GM18499 (cell line): ENCODE measurements at regions not wholly inside any gene's neighbourhood (a gene's known extent, or its start where the extent isn't known, plus 50 kb on each side); places are given as distances from the start of the nearest gene placed in this dataset.
"Not testable (repeated sequence)": the region's sequence is repeated elsewhere in the genome, so short reads cannot be mapped to it uniquely, and the experiment has no call there.

Experiments used
- ATAC-seq: cut with Tn5 transposase; IDR thresholded peaks from one replicate; pipeline ENCODE4 v1.9.1; 2021; ENCODE audit warnings: moderate number of reproducible peaks; ENCODE audit not compliant: insufficient read depth, unreplicated experiment

DNA sequence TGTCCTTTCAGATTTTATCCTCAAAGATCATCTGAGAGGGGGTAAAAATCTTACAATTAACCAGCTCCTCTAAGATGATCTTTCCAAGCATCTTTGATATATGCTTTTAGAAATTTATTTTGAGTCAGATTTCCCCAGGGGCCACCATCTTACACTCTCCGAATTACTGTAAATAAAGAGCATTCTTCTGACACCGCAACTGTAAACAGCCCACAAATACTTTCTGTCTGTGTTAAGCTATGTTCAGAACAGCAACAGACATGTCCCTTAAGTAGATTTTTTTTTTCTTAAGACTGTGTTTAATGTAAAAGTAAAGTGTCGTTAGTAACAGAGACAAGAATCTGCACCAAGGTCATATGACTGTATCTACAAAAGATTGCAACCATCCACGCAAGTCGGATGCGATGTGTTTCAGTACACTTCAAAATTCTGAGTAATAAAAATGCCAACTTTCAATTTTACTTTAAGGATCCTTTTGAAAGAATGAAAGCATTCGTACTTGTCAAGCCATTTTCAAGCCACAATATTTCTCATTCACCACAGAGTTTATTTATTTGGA lies 159.0 kb upstream of the KCNH8 start:
- no peak for ATAC-seq

DNA sequence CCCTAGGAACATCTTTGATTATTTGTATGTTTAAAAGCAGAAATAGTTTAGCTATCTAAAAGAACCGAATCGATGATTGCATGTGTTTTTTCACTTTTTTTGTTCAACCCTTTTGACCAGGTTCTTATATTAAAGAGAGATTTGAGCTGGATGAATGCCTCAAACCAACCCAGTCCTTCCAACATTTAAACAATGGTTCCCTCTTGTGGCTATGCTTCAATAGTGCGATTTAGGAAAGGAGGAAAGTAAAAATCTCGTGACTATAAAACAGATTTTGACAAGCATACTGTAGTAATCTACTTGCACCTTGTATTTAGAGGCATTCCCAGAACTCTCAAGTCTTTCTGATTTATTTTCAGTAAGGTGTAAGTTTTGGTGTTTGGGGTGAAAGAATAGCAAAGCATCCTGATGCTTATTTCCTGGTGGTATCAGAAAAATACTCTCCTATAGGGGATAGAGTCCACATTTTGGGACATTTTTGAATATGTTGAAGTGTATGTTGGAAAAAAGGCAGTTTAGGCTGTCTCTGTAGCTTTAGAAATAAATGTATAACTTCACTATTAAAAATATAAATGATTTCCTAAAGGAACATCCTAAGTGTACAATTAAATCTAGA lies 159.6 kb upstream of the KCNH8 start:
- ATAC-seq, result no peak

DNA sequence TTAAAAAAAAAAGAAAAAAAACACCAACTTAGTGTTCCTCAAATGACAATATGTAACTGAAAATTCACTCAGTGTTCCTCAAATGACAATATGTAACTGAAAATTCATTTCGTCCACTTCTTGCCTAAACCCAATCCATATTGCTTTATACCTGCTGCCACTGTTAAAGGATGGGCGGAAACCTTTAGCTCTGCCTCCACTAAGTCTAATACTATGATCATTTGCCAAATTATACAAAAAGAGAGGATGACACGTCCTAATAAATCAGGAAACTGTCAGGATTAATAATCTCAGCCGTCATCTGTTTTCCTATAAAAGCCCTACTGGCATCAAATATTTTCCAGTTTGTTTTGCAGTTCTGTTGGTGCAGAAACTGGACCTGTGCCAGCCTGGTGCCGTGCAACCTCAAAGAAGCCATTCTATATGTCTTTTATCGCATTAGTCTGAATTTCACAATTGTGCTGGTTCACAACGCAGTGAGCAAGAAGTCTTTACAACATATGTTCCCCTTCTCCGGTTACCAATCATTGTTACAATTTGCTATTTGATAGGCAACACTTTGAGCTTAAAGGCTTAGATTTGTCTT lies 160.4 kb upstream of the KCNH8 start:
- no peak for ATAC-seq

DNA sequence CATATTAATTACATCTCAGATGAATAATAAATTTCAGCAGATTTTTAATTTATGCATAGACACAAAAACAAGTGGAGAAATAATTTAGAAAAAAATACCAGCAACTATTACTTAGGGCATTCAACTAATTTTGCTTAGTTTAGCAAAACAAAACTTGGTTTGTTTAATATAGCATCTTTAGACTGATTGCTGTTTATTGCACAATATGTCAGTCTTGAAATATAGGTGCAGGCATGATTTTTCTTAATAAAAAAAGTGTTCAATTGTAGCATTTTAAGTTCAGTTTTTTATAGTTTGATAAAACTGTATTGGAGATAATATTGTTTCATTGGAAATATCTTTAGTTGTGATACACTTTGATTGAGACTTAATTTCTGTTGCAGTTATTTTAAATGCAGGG lies 161.2 kb upstream of the KCNH8 start:
- no peak for ATAC-seq

DNA sequence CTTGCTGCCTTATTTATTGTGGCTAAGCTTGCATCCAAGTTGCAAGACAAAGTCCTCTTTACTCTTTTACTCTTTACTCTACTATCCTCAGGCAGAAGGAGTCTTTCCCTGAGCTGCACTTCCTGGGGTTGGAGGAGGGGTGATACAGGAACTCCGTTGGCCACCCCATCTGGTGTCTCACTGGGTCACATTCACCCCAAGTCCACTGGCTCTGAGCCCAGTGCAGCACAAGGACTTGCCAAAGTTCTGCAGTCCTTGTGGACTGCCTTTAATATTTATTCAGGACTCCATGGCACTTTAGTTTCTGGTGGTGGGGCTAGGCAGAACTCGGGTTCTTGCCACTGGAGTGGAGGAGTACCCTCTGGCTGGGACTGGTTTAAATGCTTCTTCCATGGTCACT lies 165.4 kb upstream of the KCNH8 start:
- no peak for ATAC-seq

DNA sequence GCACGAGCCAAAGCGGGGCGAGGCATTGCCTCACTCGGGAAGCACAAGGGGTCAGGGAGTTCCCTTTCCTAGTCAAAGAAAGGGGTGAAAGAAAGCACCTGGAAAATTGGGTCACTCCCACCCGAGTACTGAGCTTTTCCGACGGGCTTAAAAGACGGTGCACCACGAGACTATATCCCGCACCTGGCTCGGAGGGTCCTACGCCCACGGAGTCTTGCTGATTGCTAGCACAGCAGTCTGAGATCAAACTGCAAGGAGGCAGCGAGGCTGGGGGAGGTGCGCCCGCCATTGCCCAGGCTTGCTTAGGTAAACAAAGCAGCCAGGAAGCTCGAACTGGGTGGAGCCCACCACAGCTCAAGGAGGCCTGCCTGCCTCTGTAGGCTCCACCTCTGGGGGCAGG lies 172.2 kb upstream of the KCNH8 start:
- ATAC-seq, result not testable (repeated sequence)

DNA sequence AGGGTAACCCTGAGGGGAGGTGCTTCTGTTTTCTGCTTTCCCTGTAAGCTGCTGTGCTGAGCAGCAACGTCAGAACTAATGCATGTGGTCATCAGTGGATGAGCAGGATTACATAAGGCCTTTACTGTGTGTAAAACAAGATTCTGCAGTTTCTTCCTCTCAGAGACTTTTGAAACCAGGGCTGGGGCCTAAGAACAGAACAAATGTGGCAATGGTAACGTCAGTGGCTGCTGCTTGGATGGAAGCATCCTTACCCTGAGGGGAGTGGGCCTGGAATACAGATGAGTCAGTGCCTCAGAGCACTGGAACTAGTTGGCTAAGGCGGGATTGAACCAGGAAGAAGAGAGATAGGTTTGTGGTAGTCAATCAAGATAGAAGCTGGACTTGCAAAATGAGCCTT lies 180.2 kb upstream of the KCNH8 start:
- no peak for ATAC-seq

DNA sequence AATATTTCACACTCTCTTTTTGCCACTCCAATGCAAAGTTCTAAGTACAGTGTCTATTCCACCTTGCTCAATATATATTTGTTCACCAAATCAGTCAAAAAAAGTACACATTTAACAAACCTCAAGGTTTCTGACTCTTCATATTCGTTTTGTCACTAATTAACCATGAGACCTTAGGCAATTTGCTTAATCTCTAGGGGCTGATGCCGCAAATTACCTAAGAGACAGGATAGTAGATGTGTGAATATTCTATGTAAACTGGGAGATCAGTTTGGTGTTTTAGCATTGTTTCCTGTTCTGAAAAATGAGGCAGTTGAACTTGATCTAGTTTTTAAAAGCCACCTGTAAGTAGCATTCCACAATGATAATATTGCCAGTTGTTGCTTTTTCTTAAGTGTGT lies 182.5 kb upstream of the KCNH8 start:
- ATAC-seq, result no peak

DNA sequence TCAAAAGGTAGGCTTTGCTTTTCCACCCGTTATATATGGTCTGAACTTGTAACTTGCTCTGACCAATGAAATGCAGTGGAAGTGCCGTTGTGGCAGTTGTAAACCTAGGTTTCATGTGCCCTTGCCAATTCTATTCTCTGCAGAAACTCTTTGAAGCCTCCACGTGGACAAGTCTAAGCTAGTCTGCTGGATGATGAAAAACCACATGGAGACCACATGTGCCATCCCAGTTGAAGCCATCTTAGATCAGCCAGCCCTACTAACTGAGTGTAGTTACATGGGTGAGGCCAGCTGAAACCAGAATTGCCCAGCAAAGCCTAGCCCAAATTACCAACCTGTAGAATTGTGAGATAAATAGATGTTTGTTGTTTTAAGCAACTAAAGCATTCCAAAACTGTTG lies 183.7 kb upstream of the KCNH8 start:
- no peak for ATAC-seq

DNA sequence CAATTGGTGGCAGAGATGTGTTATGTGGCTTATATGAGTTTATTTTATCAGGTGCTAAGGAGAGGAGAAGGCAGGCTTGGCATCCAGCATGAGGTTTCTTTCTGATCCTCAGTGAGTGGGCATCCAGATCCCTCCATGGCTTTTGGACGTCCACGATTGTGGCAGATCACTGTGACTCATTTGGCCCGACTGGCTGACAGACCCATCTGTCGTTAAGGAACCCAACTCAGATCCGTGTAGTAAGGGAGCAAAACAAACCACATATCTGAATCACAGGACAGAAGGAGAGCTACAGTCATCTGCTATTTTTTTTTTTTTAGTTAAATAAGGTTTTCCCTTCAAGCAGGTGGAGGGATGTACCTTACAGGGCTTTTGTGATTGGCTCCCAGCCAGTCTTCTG lies 197.0 kb upstream of the KCNH8 start:
- no peak for ATAC-seq

DNA sequence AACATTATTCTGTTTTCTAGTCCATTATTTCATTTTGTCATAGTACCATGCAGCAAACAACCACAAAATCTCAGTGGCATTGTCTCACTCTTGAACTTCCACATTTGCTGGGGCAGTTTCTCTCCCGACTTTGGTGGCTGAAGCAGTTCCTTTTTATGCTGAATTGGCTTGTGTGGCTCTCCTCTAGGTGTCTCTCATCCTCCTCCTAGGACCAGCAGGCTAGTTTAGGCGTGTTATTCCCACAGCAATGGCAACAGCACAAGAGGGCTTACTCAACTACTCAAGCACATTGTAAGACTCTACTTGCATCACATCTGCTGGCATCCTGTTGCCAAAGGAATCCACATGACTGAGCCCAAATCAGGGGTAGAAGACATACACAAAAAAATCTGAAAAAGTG lies 201.8 kb upstream of the KCNH8 start:
- ATAC-seq, result no peak

DNA sequence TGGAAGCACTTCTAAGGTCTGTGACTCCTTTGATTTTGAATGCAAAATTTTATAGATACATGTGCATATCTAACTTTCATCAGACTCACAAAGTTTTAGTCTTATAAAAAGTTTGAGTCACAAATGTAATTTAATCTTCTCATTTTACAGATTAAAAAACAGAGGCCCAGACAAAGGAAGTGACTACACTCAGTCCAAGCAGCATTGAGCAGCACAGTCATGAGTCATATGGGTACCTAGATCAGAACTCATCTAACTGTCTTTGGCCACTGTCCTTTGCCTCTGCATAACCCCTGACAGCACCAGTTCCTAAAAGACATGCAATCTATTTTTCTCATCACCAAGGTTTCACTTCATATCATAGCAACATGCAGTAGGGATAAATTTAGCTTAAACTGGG lies 210.7 kb upstream of the KCNH8 start:
- peak; percentile 98 for ATAC-seq

DNA sequence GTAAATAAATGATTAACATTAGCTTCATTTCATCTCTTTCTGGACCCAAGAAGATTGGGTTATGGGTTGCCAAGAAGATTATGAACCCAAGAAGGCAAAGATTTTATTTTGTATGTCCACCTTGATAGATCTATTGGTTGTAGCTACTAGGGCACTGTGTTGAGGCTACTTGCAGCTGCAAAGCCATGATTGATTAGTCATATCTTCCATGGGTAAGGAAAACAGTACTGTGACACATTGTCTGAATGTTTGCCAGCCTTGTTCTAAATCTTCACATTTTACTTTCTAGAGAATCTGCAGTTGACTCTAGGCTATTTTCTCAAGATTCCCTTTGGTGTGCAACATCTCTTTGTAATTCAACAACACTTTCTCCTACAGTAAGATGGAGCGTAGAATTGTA lies 229.2 kb upstream of the KCNH8 start:
- ATAC-seq, result no peak

DNA sequence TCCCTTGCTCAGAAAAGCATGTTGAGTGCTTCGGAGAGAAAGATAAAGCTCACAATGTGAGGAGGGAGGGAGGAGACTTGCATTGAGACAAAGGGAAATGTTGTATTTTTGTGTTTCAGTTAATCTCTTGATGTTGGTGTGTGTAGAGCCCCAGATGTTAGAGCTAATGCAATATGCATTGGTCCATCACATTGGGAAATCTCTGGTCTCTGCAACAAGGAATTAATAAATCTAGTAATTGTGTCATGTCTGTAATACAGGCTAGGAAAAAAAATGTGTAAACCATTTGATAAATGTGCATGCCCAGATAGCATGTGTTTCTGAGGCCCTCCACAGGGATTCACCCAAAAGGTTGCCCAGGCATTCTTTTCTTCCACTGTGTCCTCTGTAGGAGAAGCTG lies 230.4 kb upstream of the KCNH8 start:
- no peak for ATAC-seq

DNA sequence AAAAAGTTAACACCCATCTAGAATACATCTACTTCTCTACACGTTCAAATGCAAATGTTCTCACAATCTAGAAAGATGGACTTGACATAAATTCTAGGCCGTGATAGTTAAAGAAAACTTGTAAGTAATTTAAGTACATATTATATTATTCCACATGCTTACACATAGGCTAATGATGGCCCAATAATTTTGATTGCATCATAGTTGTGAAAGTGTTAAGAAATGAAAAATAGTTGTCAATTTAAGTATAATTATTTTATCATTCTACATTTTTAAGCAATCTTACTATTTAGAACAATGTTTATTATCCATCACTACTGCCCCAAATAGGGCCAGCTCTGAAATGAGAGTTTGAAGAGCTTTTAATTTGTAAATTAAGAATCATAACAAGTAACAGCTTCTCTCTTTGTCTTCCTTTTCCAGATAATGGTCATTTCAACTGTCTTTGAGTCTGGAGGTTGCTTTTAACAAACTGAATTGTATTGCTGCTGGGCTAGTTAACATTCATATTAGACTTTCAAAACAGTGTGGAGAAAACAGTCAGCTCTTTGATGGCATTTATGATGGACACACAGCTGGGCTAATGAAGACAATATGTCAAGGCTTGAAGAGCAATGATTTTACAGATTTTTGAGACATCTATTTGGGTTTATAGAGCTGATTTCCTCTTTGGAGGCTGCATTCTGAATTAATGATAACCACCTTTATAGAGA lies 246.1 kb upstream of the KCNH8 start:
- no peak for ATAC-seq

DNA sequence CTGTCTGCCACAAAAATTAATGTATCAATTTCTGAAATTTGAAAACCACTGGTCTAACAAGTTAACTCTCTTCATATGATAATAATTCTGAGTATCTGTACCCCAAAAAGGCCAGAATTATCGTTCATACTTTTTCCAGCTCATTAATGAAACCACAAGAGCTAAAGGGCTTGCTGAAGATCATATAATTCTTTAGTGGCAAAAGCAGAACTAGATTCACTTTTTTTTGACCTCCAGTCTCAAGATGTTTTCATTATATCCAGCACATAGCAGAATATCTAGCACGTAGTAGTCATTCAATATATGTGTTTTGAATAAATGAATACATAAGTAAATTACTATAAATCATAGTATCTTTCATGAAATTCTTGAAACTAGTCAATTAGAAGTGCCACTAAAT lies 246.7 kb upstream of the KCNH8 start:
- ATAC-seq, result no peak

DNA sequence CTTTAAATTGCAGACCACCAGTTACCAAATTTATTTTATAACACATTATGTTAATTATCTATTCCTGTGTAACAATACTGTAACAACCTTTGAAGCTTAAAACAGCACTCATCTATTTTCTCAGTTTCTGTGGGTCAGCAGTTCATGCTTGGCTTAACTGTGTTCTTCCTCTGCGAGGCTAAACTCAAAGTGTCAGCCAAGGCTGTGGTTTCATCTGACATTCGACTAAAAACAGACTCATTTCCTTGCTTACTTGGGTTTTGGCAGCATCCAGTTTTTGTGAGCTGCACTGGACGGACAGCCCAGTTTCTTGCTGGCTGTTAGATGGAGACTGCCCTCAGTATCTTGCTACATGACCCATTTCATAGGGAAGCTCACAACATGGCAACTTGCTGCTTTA lies 247.3 kb upstream of the KCNH8 start:
- ATAC-seq, result peak; percentile 86

DNA sequence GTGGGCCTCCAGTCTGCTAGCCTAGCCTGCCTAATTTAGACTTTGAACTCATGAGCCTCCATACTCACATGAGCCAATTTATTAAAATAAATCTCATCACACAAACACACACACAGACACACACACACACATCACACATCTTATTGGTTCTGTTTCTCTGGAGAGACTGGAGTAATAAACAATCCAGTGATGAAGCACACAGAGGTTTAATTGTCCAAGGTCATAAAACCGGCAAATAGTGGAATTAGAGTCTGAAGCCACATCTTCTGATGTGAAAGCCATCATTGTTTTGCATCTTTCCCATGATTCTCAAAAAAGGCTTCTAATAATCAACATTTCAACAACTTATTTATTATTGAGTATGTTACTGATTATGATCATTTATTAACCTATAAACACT lies 249.4 kb upstream of the KCNH8 start:
- no peak for ATAC-seq

DNA sequence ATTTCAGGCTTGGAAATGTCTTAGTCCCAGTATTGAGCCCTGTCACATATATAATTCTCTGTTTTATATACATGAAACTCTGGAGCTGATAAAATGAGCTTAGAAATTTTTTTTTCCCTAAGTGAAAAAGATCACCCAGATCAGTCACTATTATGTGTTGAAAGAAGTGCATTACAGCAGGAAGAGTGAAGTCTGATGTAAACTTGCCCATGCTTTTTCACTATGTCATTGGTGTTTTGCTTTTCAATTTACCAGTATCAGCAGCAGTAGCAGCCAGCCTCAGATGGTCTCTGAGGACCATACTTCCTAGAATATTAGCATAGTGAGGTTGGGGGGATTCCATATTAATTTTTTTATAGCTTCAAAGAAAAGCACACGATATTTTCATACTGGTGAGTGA lies 255.6 kb upstream of the KCNH8 start:
- ATAC-seq, result no peak

DNA sequence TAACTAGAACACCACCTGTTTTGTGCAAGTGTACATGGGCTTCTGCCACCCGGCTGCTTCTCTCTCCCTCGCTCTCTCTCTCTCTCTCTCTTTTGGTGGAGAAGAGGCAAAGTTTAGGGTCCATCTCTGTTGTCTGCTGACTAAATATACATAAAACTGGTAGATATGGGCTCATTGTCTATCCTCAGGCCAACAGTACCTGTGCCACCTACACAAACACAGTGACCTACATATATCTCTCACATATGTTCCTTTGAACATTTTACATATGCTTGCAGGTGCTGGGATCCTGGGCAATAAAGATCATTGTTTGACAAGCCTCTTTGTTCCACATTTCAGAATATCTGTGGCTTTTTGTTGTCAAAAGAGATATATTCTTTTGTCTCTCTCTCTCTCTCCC lies 256.3 kb upstream of the KCNH8 start:
- no peak for ATAC-seq

DNA sequence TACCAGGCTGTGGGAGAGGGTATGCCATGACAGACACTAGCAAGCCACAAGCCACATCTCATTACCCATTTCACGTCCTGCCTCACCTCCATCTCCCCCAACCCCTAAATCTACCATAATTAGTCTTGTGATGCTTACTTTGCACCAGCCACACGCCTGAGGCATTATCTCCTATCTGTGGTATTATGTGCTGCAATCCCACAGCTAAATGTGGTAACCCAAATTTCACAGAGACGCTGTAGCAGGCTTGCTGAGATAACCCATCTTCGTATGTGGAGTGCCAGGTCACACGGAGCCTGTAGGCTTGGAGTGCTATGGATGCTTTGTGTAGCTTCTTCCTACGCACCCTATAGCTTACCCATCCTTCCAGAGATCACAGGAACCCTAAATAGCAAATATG lies 256.7 kb upstream of the KCNH8 start:
- no peak for ATAC-seq

DNA sequence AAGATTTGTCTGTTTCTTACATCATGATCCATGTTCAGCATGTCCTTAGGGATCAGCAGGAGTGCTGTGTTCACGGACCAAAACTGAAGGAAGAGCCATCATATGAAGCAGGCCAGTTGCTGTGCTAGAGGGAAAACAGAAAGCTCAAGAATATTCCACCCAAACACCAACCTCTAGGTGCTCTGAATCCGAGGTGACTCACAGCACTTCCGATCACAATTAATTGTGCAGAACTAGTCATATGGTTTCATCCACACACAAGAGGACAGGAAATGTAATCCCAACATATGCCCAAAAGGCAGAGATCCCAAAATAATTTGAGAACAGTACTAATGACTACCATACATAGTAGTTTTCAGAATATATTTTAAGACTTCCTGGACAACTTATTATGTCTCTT lies 257.9 kb upstream of the KCNH8 start:
- no peak for ATAC-seq
